ENCODE measurements at regions not wholly inside any gene's neighbourhood (a gene's known extent, or its start where the extent isn't known, plus 50 kb on each side); places are given as distances from the start of the nearest gene placed in this dataset.
A peak's percentile ranks its signal among the peaks of the same experiment; 100 is the strongest.

GRCh38 chr2:19807866-19808265, 93.9 kb downstream of the TTC32 start:
- DNase-seq, result no peak

- DNase-seq, result no peak
Measured at GRCh38 chr2:19807346-19807745, 94.4 kb downstream of the TTC32 start.

GRCh38 chr2:19806591-19806990, 95.2 kb downstream of the TTC32 start:
- DNase-seq, result peak; percentile 78

GRCh38 chr2:19806131-19806530, 95.7 kb downstream of the TTC32 start:
- no peak for DNase-seq

- DNase-seq, result no peak
Measured at GRCh38 chr2:19805266-19805665, 96.5 kb downstream of the TTC32 start.

GRCh38 chr2:19804639-19805260, 97.0 kb downstream of the TTC32 start:
- no peak for DNase-seq

GRCh38 chr2:19802086-19802841, 99.5 kb downstream of the TTC32 start:
- no peak for DNase-seq

- no peak for DNase-seq
Measured at GRCh38 chr2:19801367-19802080, 100.3 kb downstream of the TTC32 start.

GRCh38 chr2:19800796-19801195, 101.0 kb downstream of the TTC32 start:
- DNase-seq, result no peak

GRCh38 chr2:19799881-19800780, 101.7 kb downstream of the TTC32 start:
- DNase-seq, result no peak

GRCh38 chr2:19797871-19798270, 103.9 kb downstream of the TTC32 start:
- no peak for DNase-seq

GRCh38 chr2:19797243-19797810, 104.5 kb downstream of the TTC32 start:
- no peak for DNase-seq

- DNase-seq, result peak; percentile 90
Measured at GRCh38 chr2:19796035-19796695, 105.6 kb downstream of the TTC32 start.

GRCh38 chr2:19793132-19793750, 108.5 kb downstream of the TTC32 start:
- no peak for DNase-seq

- no peak for DNase-seq
Measured at GRCh38 chr2:19790291-19790690, 111.5 kb downstream of the TTC32 start.

GRCh38 chr2:19787134-19787533, 114.6 kb downstream of the TTC32 start:
- no peak for DNase-seq

GRCh38 chr2:19786408-19787058, 115.2 kb downstream of the TTC32 start:
- no peak for DNase-seq

- DNase-seq, result no peak
Measured at GRCh38 chr2:19785867-19786266, 115.9 kb downstream of the TTC32 start.

- DNase-seq, result no peak
Measured at GRCh38 chr2:19785447-19785846, 116.3 kb downstream of the TTC32 start.

- DNase-seq, result no peak
Measured at GRCh38 chr2:19784456-19784855, 117.3 kb downstream of the TTC32 start.

- DNase-seq, result no peak
Measured at GRCh38 chr2:19783935-19784334, 117.8 kb downstream of the TTC32 start.
